IMR-90 (cell line): ENCODE measurements at regions not wholly inside any gene's neighbourhood (a gene's known extent, or its start where the extent isn't known, plus 50 kb on each side); places are given as distances from the start of the nearest gene placed in this dataset.

Experiments
- ATAC-seq: fragments of 200-7000 bp; cut with Tn5 transposase; 2 replicates; pipeline ENCODE4 v1.9.1; 2020; ENCODE audit warnings: low read depth, mild to moderate bottlenecking, moderate library complexity
- BruUV-seq: library from RNA; stranded (reverse); fragments of 400-500 nt; replicated peaks from 2 replicates; lab custom pipeline; 2021; lab: Mats Ljungman, UMichigan
- CTCF ChIA-PET: fragments of 300-600 bp; formaldehyde crosslinking; extraction: SDS; loops from one replicate; lab custom pipeline; 2021; ENCODE audit warnings: antibody characterized with exemption; lab: Yijun Ruan, JAX
- POLR2A ChIA-PET: fragments of 300-600 bp; sonication (Branson Sonifier 250); formaldehyde crosslinking; loops from one replicate; lab custom pipeline; 2022; ENCODE audit warnings: antibody characterized with exemption; ENCODE audit not compliant: unreplicated experiment; lab: Charles Lee
- DNase-seq: peaks from one replicate; pipeline ENCODE4 v3.0.0; 2013
- H2AFZ ChIP-seq: replicated peaks from 2 replicates; pipeline ENCODE3; 2013; ENCODE audit warnings: low read length, mild to moderate bottlenecking; ENCODE audit not compliant: poor library complexity
- H2AK5ac ChIP-seq: 2 replicates; pipeline ENCODE4 v1.6.1; 2013; ENCODE audit warnings: low read depth, low read length, inconsistent platforms
- H2AK9ac ChIP-seq: replicated peaks from 2 replicates; pipeline ENCODE3; 2013; ENCODE audit warnings: mild to moderate bottlenecking, low read depth, low read length, moderate library complexity; ENCODE audit not compliant: poor library complexity
- H2BK120ac ChIP-seq: 2 replicates; pipeline ENCODE4 v1.6.1; 2013; ENCODE audit warnings: low read depth, low read length, inconsistent platforms
- H2BK15ac ChIP-seq: 3 replicates; pipeline ENCODE4 v1.6.1; 2013; ENCODE audit warnings: low read depth, low read length, inconsistent platforms
- H2BK20ac ChIP-seq: 2 replicates; pipeline ENCODE4 v1.6.1; 2013; ENCODE audit warnings: low read depth, mild to moderate bottlenecking, inconsistent platforms, low read length, moderate library complexity
- H2BK5ac ChIP-seq: 2 replicates; pipeline ENCODE4 v1.6.1; 2013; ENCODE audit warnings: mild to moderate bottlenecking, low read depth, low read length, inconsistent platforms; ENCODE audit not compliant: poor library complexity, severe bottlenecking
- H3K14ac ChIP-seq: replicated peaks from 2 replicates; pipeline ENCODE4 v1.6.1; 2013; ENCODE audit warnings: low read depth, low read length, inconsistent platforms
- H3K18ac ChIP-seq: 2 replicates; pipeline ENCODE4 v1.6.1; 2013; ENCODE audit warnings: low read depth, low read length, control low read depth
- H3K23ac ChIP-seq: 2 replicates; pipeline ENCODE4 v1.6.1; 2013; ENCODE audit warnings: low read depth, low read length, inconsistent platforms
- H3K27ac ChIP-seq: 2 replicates; pipeline ENCODE4 v1.5.1; 2013; ENCODE audit warnings: mild to moderate bottlenecking, control low read depth, low read length; ENCODE audit not compliant: insufficient read depth
- H3K27me3 ChIP-seq: 2 replicates; pipeline ENCODE4 v1.6.1; 2013; ENCODE audit warnings: low read length; ENCODE audit not compliant: control insufficient read depth, insufficient read depth
- H3K36me3 ChIP-seq: 2 replicates; pipeline ENCODE4 v1.6.1; 2013; ENCODE audit warnings: low read length, mixed read lengths; ENCODE audit not compliant: control insufficient read depth, insufficient read depth
- H3K4ac ChIP-seq: 2 replicates; pipeline ENCODE4 v1.6.1; 2013; ENCODE audit warnings: low read depth, low read length, inconsistent platforms
- H3K4me1 ChIP-seq: 2 replicates; pipeline ENCODE4 v1.6.1; 2013; ENCODE audit warnings: low read length, mixed read lengths; ENCODE audit not compliant: control insufficient read depth, insufficient read depth
- H3K4me2 ChIP-seq: 2 replicates; pipeline ENCODE4 v1.6.1; 2013; ENCODE audit warnings: low read depth, mild to moderate bottlenecking, control low read depth, low read length, moderate library complexity
- H3K4me3 ChIP-seq: 2 replicates; pipeline ENCODE4 v1.5.1; 2013; ENCODE audit warnings: low read depth, mild to moderate bottlenecking, control low read depth, low read length, moderate library complexity; ENCODE audit not compliant: insufficient read depth
- H3K56ac ChIP-seq: 2 replicates; pipeline ENCODE4 v1.6.1; 2013; ENCODE audit warnings: low read length, inconsistent platforms; ENCODE audit not compliant: insufficient read depth; ENCODE audit errors: extremely low read depth
- H3K79me1 ChIP-seq, 2 experiments: 2 replicates each; pipeline ENCODE4 v1.6.1; 2013; ENCODE audit warnings: low read length in 2 of 2, inconsistent platforms in 1 of 2, low read depth in 1 of 2
- H3K9ac ChIP-seq: 2 replicates; pipeline ENCODE4 v1.6.1; 2013; ENCODE audit warnings: low read depth, low read length, control low read depth
- H3K9me1 ChIP-seq: 2 replicates; pipeline ENCODE4 v1.6.1; 2013; ENCODE audit warnings: low read length, inconsistent platforms; ENCODE audit not compliant: insufficient read depth
- H3K9me3 ChIP-seq: 2 replicates; pipeline ENCODE4 v1.6.1; 2013; ENCODE audit warnings: low read length; ENCODE audit not compliant: control insufficient read depth, insufficient read depth
- H4K20me1 ChIP-seq: 2 replicates; pipeline ENCODE4 v1.6.1; 2013; ENCODE audit warnings: low read length, inconsistent platforms; ENCODE audit not compliant: insufficient read depth
- H4K5ac ChIP-seq: 2 replicates; pipeline ENCODE4 v1.6.1; 2013; ENCODE audit warnings: mild to moderate bottlenecking, low read depth, low read length, control low read depth
- H4K8ac ChIP-seq, 2 experiments: 2 replicates each; pipeline ENCODE4 v1.6.1; 2013; ENCODE audit warnings: low read depth in 2 of 2, low read length in 2 of 2, control low read depth in 1 of 2, inconsistent platforms in 1 of 2
- H4K91ac ChIP-seq: 2 replicates; pipeline ENCODE4 v1.6.1; 2013; ENCODE audit warnings: low read depth, low read length, inconsistent platforms; ENCODE audit not compliant: insufficient read depth
- BHLHE40 ChIP-seq: fragments of 150-350 bp; IDR thresholded peaks from 2 replicates; pipeline ENCODE4 v1.6.1; 2016; ENCODE audit warnings: mild to moderate bottlenecking, low read depth, low read length
- CEBPB ChIP-seq: IDR thresholded peaks from 2 replicates; pipeline ENCODE4 v1.6.1; 2012; ENCODE audit warnings: low read depth, low read length, improper control_type of control experiment
- CHD1 ChIP-seq: IDR thresholded peaks from 2 replicates; pipeline ENCODE4 v1.6.1; 2012; ENCODE audit warnings: low read depth, low read length, improper control_type of control experiment
- CTCF ChIP-seq: conservative IDR thresholded peaks from 2 replicates; pipeline ENCODE4 v1.5.1; 2012; ENCODE audit warnings: mild to moderate bottlenecking, low read depth, low read length, improper control_type of control experiment
- ELK1 ChIP-seq: fragments of 150-350 bp; IDR thresholded peaks from 2 replicates; pipeline ENCODE4 v1.6.1; 2016; ENCODE audit warnings: low read depth, mild to moderate bottlenecking, low read length, moderate library complexity, borderline replicate concordance
- FOS ChIP-seq: fragments of 150-350 bp; IDR thresholded peaks from 2 replicates; pipeline ENCODE4 v1.6.1; 2016; ENCODE audit warnings: low read depth, low read length
- MAFK ChIP-seq: IDR thresholded peaks from 2 replicates; pipeline ENCODE4 v1.6.1; 2012; ENCODE audit warnings: low read depth, low read length, improper control_type of control experiment
- MAZ ChIP-seq: IDR thresholded peaks from 2 replicates; pipeline ENCODE4 v1.6.1; 2012; ENCODE audit warnings: low read depth, mild to moderate bottlenecking, low read length, improper control_type of control experiment, moderate library complexity, borderline replicate concordance
- MXI1 ChIP-seq: IDR thresholded peaks from 2 replicates; pipeline ENCODE4 v1.6.1; 2012; ENCODE audit warnings: low read depth, mild to moderate bottlenecking, low read length, moderate library complexity, borderline replicate concordance
- NFE2L2 ChIP-seq: fragments of 150-350 bp; IDR thresholded peaks from 2 replicates; pipeline ENCODE4 v1.6.1; 2016; ENCODE audit warnings: low read depth, mild to moderate bottlenecking, low read length
- POLR2A ChIP-seq: IDR thresholded peaks from 2 replicates; pipeline ENCODE4 v1.6.1; 2012; ENCODE audit warnings: mild to moderate bottlenecking, low read depth, low read length
- RCOR1 ChIP-seq: IDR thresholded peaks from 2 replicates; pipeline ENCODE4 v1.6.1; 2012; ENCODE audit warnings: mild to moderate bottlenecking, low read length, improper control_type of control experiment; ENCODE audit not compliant: insufficient replicate concordance
- RFX5 ChIP-seq: IDR thresholded peaks from 2 replicates; pipeline ENCODE4 v1.8.0; 2012; ENCODE audit warnings: low read depth, mild to moderate bottlenecking, low read length, moderate library complexity
- SMC3 ChIP-seq: fragments of 150-350 bp; IDR thresholded peaks from 2 replicates; pipeline ENCODE4 v1.6.1; 2016; ENCODE audit warnings: low read depth, mild to moderate bottlenecking, antibody characterized with exemption, low read length, moderate library complexity
- USF2 ChIP-seq: fragments of 150-350 bp; IDR thresholded peaks from 2 replicates; pipeline ENCODE4 v1.6.1; 2017; ENCODE audit warnings: mild to moderate bottlenecking, antibody characterized with exemption, low read length, low read depth
- WGBS, 2 experiments: methylation state at CpG; one replicate each; pipeline versions ENCODE4 v1.1.5 to v1.1.7; 2013; ENCODE audit warnings: missing lambda C conversion rate in 2 of 2; ENCODE audit not compliant: insufficient read length in 1 of 2; ENCODE audit errors: extremely low coverage in 2 of 2; 5-methylcytosine and 5-hydroxymethylcytosine counted together
- dilution Hi-C: fragments of 300-500 bp; cut with HindIII; formaldehyde crosslinking; loops from one replicate; pipeline ENCODE4 v1.14.3; 2018; ENCODE audit warnings: low sequenced_read_pairs; ENCODE audit not compliant: unreplicated experiment
- in situ Hi-C: fragments of 300-500 bp; cut with MboI; formaldehyde crosslinking; loops from 3 replicates; pipeline ENCODE4 v1.14.3; 2019; ENCODE audit warnings: low sequenced_read_pairs, inconsistent platforms, mixed read lengths
- intact Hi-C: fragments of 100-400 bp; cut with micrococcal nuclease; formaldehyde crosslinking; loops from 2 replicates; pipeline ENCODE4 v1.10.0; 2022

GRCh38 chr2:10230499-10230898 lies 72.2 kb upstream of the HPCAL1 start:
- Histone ChIP-seq H2AK5ac (no peak overlapping the region), H2AK9ac (no peak overlapping the region), H3K4ac (no peak overlapping the region), H2BK5ac (no peak overlapping the region), H4K91ac (no peak overlapping the region), H3K18ac (no peak overlapping the region), H3K79me1 (no peaks in the 10 kb centered on the region), H2BK20ac (no peak overlapping the region), H2AFZ (peak overlapping the region; percentile 32), H3K4me1 (no peaks in the 10 kb centered on the region), H3K36me3 (no peaks in the 10 kb centered on the region), H3K9me3 (no peaks in the 10 kb centered on the region), H3K4me3 (no peak overlapping the region), H4K5ac (no peak overlapping the region), H2BK120ac (no peak overlapping the region), H3K56ac (no peak overlapping the region), H4K20me1 (no peaks in the 10 kb centered on the region), H3K4me2 (no peak overlapping the region), H2BK15ac (no peak overlapping the region), H3K27me3 (peaks cover 17% of the 10 kb centered on the region), H3K27ac (no peak overlapping the region), H3K9ac (no peak overlapping the region), H4K8ac (no peak overlapping the region), H3K14ac (no peak overlapping the region), H3K23ac (no peak overlapping the region), H3K9me1 (peaks cover 9% of the 10 kb centered on the region; the same call in 1 of the 2 replicates)
- ChIA-PET CTCF (interaction anchor here (0.9 kb wide), 1 partner anchor 133 kb away, joined by 3 read pairs; no protein-coding TSS in a partner anchor), POLR2A (no interaction called here)
- no peak for DNase-seq
- intact Hi-C loops (no loop called here), in situ Hi-C loops (no loop called here), dilution Hi-C loops (no loop called here)
- no peak for ATAC-seq
- no TSS peak for BruUV-seq
- no peak for TF ChIP-seq MAFK
- TF ChIP-seq NFE2L2 = no peak
- TF ChIP-seq POLR2A = no peak
- TF ChIP-seq SMC3 = no peak
- TF ChIP-seq CTCF = no peak
- no peak for TF ChIP-seq USF2
- no peak for TF ChIP-seq ELK1
- no peak for TF ChIP-seq MXI1
- no peak for TF ChIP-seq CHD1
- no peak for TF ChIP-seq FOS
- no peak for TF ChIP-seq MAZ
- no peak for TF ChIP-seq CEBPB
- no peak for TF ChIP-seq RCOR1
- TF ChIP-seq RFX5 = no peak
- no peak for TF ChIP-seq BHLHE40
- WGBS, 2 experiments = 40% methylated on average over 1 of the region's 5 CpGs; no CpG with 5 or more reads in 1 of the 2 experiments
